WTC11 (cell line): ENCODE measurements at regions not wholly inside any gene's neighbourhood (a gene's known extent, or its start where the extent isn't known, plus 50 kb on each side); places are given as distances from the start of the nearest gene placed in this dataset.

Experiments
- ATAC-seq: fragments of 200-7000 bp; cut with Tn5 transposase; 2 replicates; pipeline ENCODE4 v1.10.0; 2021; ENCODE audit warnings: mild to moderate bottlenecking, moderate library complexity
- CTCF ChIA-PET: fragments of 300-600 bp; sonication (Branson Sonifier 250); formaldehyde crosslinking; loops from one replicate; lab custom pipeline; 2021; ENCODE audit warnings: antibody characterized with exemption; lab: Charles Lee
- POLR2A ChIA-PET: fragments of 350-600 bp; sonication (Branson Sonifier 250); formaldehyde crosslinking; loops from one replicate; lab custom pipeline; 2021; ENCODE audit warnings: antibody characterized with exemption; lab: Charles Lee
- DNase-seq: peaks from one replicate; pipeline ENCODE4 v3.0.0; 2021; ENCODE audit warnings: low spot score
- H3K27ac Mint-ChIP-seq: 2 replicates; pipeline ENCODE4 v1.8.0; 2021; ENCODE audit warnings: mixed read lengths
- H3K27me3 Mint-ChIP-seq: 2 replicates; pipeline ENCODE4 v1.8.0; 2021; ENCODE audit warnings: low read depth, mild to moderate bottlenecking, moderate library complexity, mixed read lengths
- H3K36me3 Mint-ChIP-seq: 2 replicates; pipeline ENCODE4 v1.8.0; 2021; ENCODE audit warnings: mixed read lengths
- H3K4me1 Mint-ChIP-seq: 2 replicates; pipeline ENCODE4 v1.8.0; 2022; ENCODE audit warnings: mixed read lengths
- H3K4me3 Mint-ChIP-seq: 2 replicates; pipeline ENCODE4 v1.8.0; 2021; ENCODE audit warnings: mild to moderate bottlenecking, moderate library complexity, mixed read lengths
- H3K9me3 Mint-ChIP-seq: 2 replicates; pipeline ENCODE4 v1.8.0; 2021; ENCODE audit warnings: mixed read lengths
- AR ChIP-seq: fragments of 250-450 bp; sonication (Bioruptor Pico); IDR thresholded peaks from 2 replicates; pipeline ENCODE4 v1.9.0; 2021; ENCODE audit warnings: mild to moderate bottlenecking
- ARID4B ChIP-seq: sonication (generic); formaldehyde crosslinking; IDR thresholded peaks from 2 replicates; pipeline ENCODE4 v1.8.0; 2023; ENCODE audit warnings: missing genetic modification reagents, mild to moderate bottlenecking, borderline replicate concordance
- ATF1 ChIP-seq: sonication (generic); formaldehyde crosslinking; IDR thresholded peaks from 2 replicates; pipeline ENCODE4 v1.8.1; 2023; ENCODE audit warnings: mild to moderate bottlenecking, moderate library complexity, missing genetic modification reagents
- CREM ChIP-seq: sonication (generic); formaldehyde crosslinking; IDR thresholded peaks from 2 replicates; pipeline ENCODE4 v1.8.1; 2022; ENCODE audit warnings: mild to moderate bottlenecking, missing genetic modification reagents, moderate library complexity
- E2F5 ChIP-seq: sonication (generic); formaldehyde crosslinking; IDR thresholded peaks from 2 replicates; pipeline ENCODE4 v1.8.1; 2022; ENCODE audit warnings: mild to moderate bottlenecking, moderate library complexity, missing genetic modification reagents
- ELF4 ChIP-seq: sonication (generic); formaldehyde crosslinking; IDR thresholded peaks from 2 replicates; pipeline ENCODE4 v1.8.1; 2022; ENCODE audit warnings: low read depth, mild to moderate bottlenecking, moderate library complexity, missing genetic modification reagents
- FOXP1 ChIP-seq: sonication (generic); formaldehyde crosslinking; IDR thresholded peaks from 2 replicates; pipeline ENCODE4 v1.8.0; 2022; ENCODE audit warnings: missing genetic modification reagents, mild to moderate bottlenecking, moderate library complexity, borderline replicate concordance
- IRF1 ChIP-seq: sonication (generic); formaldehyde crosslinking; IDR thresholded peaks from 2 replicates; pipeline ENCODE4 v1.8.0; 2023; ENCODE audit warnings: missing genetic modification reagents
- MLX ChIP-seq: sonication (generic); formaldehyde crosslinking; IDR thresholded peaks from 2 replicates; pipeline ENCODE4 v1.8.1; 2023; ENCODE audit warnings: mild to moderate bottlenecking, missing genetic modification reagents, moderate library complexity
- PRDM15 ChIP-seq: sonication (generic); formaldehyde crosslinking; IDR thresholded peaks from 2 replicates; pipeline ENCODE4 v1.8.0; 2022; ENCODE audit warnings: missing genetic modification reagents
- PRRX2 ChIP-seq: fragments of 250-450 bp; sonication (Bioruptor Pico); IDR thresholded peaks from 2 replicates; pipeline ENCODE4 v1.8.0; 2021; ENCODE audit warnings: mild to moderate bottlenecking
- RORB ChIP-seq: fragments of 250-450 bp; sonication (Bioruptor Pico); IDR thresholded peaks from 2 replicates; pipeline ENCODE4 v1.9.0; 2021; ENCODE audit warnings: mild to moderate bottlenecking
- TCF7 ChIP-seq: sonication (generic); formaldehyde crosslinking; IDR thresholded peaks from 2 replicates; pipeline ENCODE4 v1.8.0; 2022; ENCODE audit warnings: mild to moderate bottlenecking, low read depth, missing genetic modification reagents, moderate library complexity
- ZBTB21 ChIP-seq: sonication (generic); formaldehyde crosslinking; IDR thresholded peaks from 2 replicates; pipeline ENCODE4 v1.8.1; 2023; ENCODE audit warnings: mild to moderate bottlenecking, missing genetic modification reagents, borderline replicate concordance
- ZBTB43 ChIP-seq: sonication (generic); formaldehyde crosslinking; IDR thresholded peaks from 2 replicates; pipeline ENCODE4 v1.8.1; 2023; ENCODE audit warnings: mild to moderate bottlenecking, missing genetic modification reagents
- ZNF121 ChIP-seq: sonication (generic); formaldehyde crosslinking; IDR thresholded peaks from 2 replicates; pipeline ENCODE4 v1.8.0; 2023; ENCODE audit warnings: missing genetic modification reagents
- ZNF532 ChIP-seq: fragments of 250-450 bp; sonication (Bioruptor Pico); IDR thresholded peaks from 2 replicates; pipeline ENCODE4 v1.9.0; 2021; ENCODE audit warnings: mild to moderate bottlenecking, borderline replicate concordance
- ZNF671 ChIP-seq: fragments of 250-450 bp; sonication (Bioruptor Pico); IDR thresholded peaks from 2 replicates; pipeline ENCODE4 v1.8.0; 2021; ENCODE audit warnings: mild to moderate bottlenecking

- peaks cover 7% of the 10 kb centered on the region for H3K4me1 Mint-ChIP-seq
- no peak for DNase-seq
- no peak overlapping the region for H3K27ac Mint-ChIP-seq
- ChIA-PET POLR2A (no interaction called here), CTCF (interaction anchor here (0.6 to 1.5 kb wide), 24 partner anchors 10 to 397 kb away, joined by 3 to 16 read pairs (median 5); no protein-coding TSS in a partner anchor)
- peaks cover 36% of the 10 kb centered on the region for H3K9me3 Mint-ChIP-seq
- ATAC-seq: no peak
- H3K4me3 Mint-ChIP-seq: no peak overlapping the region
- H3K36me3 Mint-ChIP-seq: peaks cover 8% of the 10 kb centered on the region
- H3K27me3 Mint-ChIP-seq: no peaks in the 10 kb centered on the region
- TF ChIP-seq IRF1 (CRISPR knock-in tag): no peak
- TF ChIP-seq AR (CRISPR knock-in tag): no peak
- no peak for TF ChIP-seq FOXP1 (CRISPR knock-in tag)
- TF ChIP-seq ZNF121 (CRISPR knock-in tag): no peak
- no peak for TF ChIP-seq ZNF532
- TF ChIP-seq TCF7 (CRISPR knock-in tag): no peak
- TF ChIP-seq CREM (CRISPR knock-in tag): no peak
- no peak for TF ChIP-seq RORB (CRISPR knock-in tag)
- no peak for TF ChIP-seq ATF1 (CRISPR knock-in tag)
- TF ChIP-seq ZNF671 (CRISPR knock-in tag): no peak
- no peak for TF ChIP-seq E2F5 (CRISPR knock-in tag)
- TF ChIP-seq ELF4 (CRISPR knock-in tag): no peak
- no peak for TF ChIP-seq ARID4B
- TF ChIP-seq PRDM15 (CRISPR knock-in tag): no peak
- no peak for TF ChIP-seq ZBTB43 (CRISPR knock-in tag)
- TF ChIP-seq PRRX2 (CRISPR knock-in tag): no peak
- TF ChIP-seq ZBTB21: no peak
- TF ChIP-seq MLX (CRISPR knock-in tag): no peak
- TF ChIP-seq, all 79 proteins: peak for 0
Measured at GRCh38 chr22:49702068-49702397, 125.6 kb downstream of the BRD1 start.
